ENCODE measurements at regions not wholly inside any gene's neighbourhood (a gene's known extent, or its start where the extent isn't known, plus 50 kb on each side); places are given as distances from the start of the nearest gene placed in this dataset.
"Not testable (repeated sequence)": the region's sequence is repeated elsewhere in the genome, so short reads cannot be mapped to it uniquely, and the experiment has no call there.

- TF ChIP-seq CTCF (IDR thresholded peaks at IDR 0.05), result no peak
- H3K4me1 ChIP-seq, result no peaks in the 10 kb centered on the region
- no peak overlapping the region for H3K4me3 ChIP-seq
- no peak for DNase-seq
- intact Hi-C loops (cut with DNase I), result no loop called here
- no peak overlapping the region for H3K27ac ChIP-seq
- ATAC-seq, result no peak
- H3K9me3 ChIP-seq, result no peaks in the 10 kb centered on the region
- WGBS, 3 donors, result 81 to 84% (median 83%) methylated on average over 4 of the region's 4 CpGs
- no peaks in the 10 kb centered on the region for H3K36me3 ChIP-seq (ENCODE audit: insufficient read depth in 1 of 2, low read depth in 1 of 2)
- peaks cover 0 to 24% (median 4%) of the 10 kb centered on the region in 3 donors for H3K27me3 ChIP-seq (ENCODE audit: insufficient read depth in 3 of 3, low read length in 2 of 3)
Observed at GRCh38 chr15:79609506-79609905, 177.4 kb downstream of the MINAR1 start.

- Histone ChIP-seq H3K27ac (no peak overlapping the region), H3K27me3 (ENCODE audit: insufficient read depth in 3 of 3, low read length in 2 of 3) (peaks cover 0 to 25% (median 4%) of the 10 kb centered on the region in 3 donors), H3K4me1 (no peaks in the 10 kb centered on the region), H3K4me3 (no peak overlapping the region), H3K9me3 (no peaks in the 10 kb centered on the region), H3K36me3 (ENCODE audit: insufficient read depth in 1 of 2, low read depth in 1 of 2) (no peaks in the 10 kb centered on the region)
- ATAC-seq (no peak), DNase-seq (no peak)
- TF ChIP-seq CTCF (IDR thresholded peaks at IDR 0.05), result no peak
- intact Hi-C loops (cut with DNase I), result no loop called here
- WGBS, 3 donors, result 83 to 84% (median 83%) methylated on average over 3 of the region's 3 CpGs
Observed at GRCh38 chr15:79610021-79610420, 177.9 kb downstream of the MINAR1 start.

GRCh38 chr15:79615754-79616153 is 183.6 kb downstream of the MINAR1 start:
- H3K4me3 ChIP-seq, result no peak overlapping the region
- WGBS, 3 donors, result 41 to 64% (median 45%) methylated on average over 4 of the region's 4 CpGs
- ATAC-seq (no peak), DNase-seq (no peak)
- peaks cover 0 to 11% (median 0%) of the 10 kb centered on the region in 3 donors for H3K27me3 ChIP-seq (ENCODE audit: insufficient read depth in 3 of 3, low read length in 2 of 3)
- H3K36me3 ChIP-seq (ENCODE audit: insufficient read depth in 1 of 2, low read depth in 1 of 2), result no peaks in the 10 kb centered on the region
- no peaks in the 10 kb centered on the region for H3K4me1 ChIP-seq
- TF ChIP-seq CTCF (IDR thresholded peaks at IDR 0.05), result no peak
- no peak overlapping the region for H3K27ac ChIP-seq
- H3K9me3 ChIP-seq, result no peaks in the 10 kb centered on the region
- intact Hi-C loops (cut with DNase I), result no loop called here

GRCh38 chr15:79617071-79617470 is 184.9 kb downstream of the MINAR1 start:
- Histone ChIP-seq H3K27me3 (ENCODE audit: insufficient read depth in 3 of 3, low read length in 2 of 3) (peaks cover 0 to 9% (median 0%) of the 10 kb centered on the region in 3 donors), H3K4me3 (no peak overlapping the region), H3K27ac (no peak overlapping the region), H3K36me3 (ENCODE audit: insufficient read depth in 1 of 2, low read depth in 1 of 2) (no peaks in the 10 kb centered on the region), H3K4me1 (no peaks in the 10 kb centered on the region), H3K9me3 (no peaks in the 10 kb centered on the region)
- no peak for TF ChIP-seq CTCF (IDR thresholded peaks at IDR 0.05)
- intact Hi-C loops (cut with DNase I), result no loop called here
- ATAC-seq (no peak), DNase-seq (no peak)

- DNase-seq (no peak), ATAC-seq (no peak)
- TF ChIP-seq CTCF (IDR thresholded peaks at IDR 0.05), result no peak
- 68 to 81% (median 81%) methylated on average over 4 of the region's 4 CpGs for WGBS, 3 donors
- no peaks in the 10 kb centered on the region for H3K4me1 ChIP-seq
- no peaks in the 10 kb centered on the region for H3K9me3 ChIP-seq
- peaks cover 0 to 3% (median 0%) of the 10 kb centered on the region in 3 donors for H3K27me3 ChIP-seq (ENCODE audit: insufficient read depth in 3 of 3, low read length in 2 of 3)
- H3K36me3 ChIP-seq (ENCODE audit: insufficient read depth in 1 of 2, low read depth in 1 of 2), result no peaks in the 10 kb centered on the region
- intact Hi-C loops (cut with DNase I), result no loop called here
- no peak overlapping the region for H3K27ac ChIP-seq
- no peak overlapping the region for H3K4me3 ChIP-seq
Observed at GRCh38 chr15:79620112-79620857, 188.1 kb downstream of the MINAR1 start.

- DNase-seq; H3K27me3 ChIP-seq (ENCODE audit: insufficient read depth in 3 of 3, low read length in 2 of 3); H3K4me3 ChIP-seq; H3K27ac ChIP-seq; H3K9me3 ChIP-seq; H3K4me1 ChIP-seq; ATAC-seq; intact Hi-C loops (cut with DNase I); H3K36me3 ChIP-seq (ENCODE audit: insufficient read depth in 1 of 2, low read depth in 1 of 2): not testable (repeated sequence)
- 91 to 96% (median 92%) methylated on average over 3 of the region's 3 CpGs for WGBS, 3 donors
Observed at GRCh38 chr15:79621805-79622204, 189.7 kb downstream of the MINAR1 start.
